H1 (cell line): ENCODE measurements at regions not wholly inside any gene's neighbourhood (a gene's known extent, or its start where the extent isn't known, plus 50 kb on each side); places are given as distances from the start of the nearest gene placed in this dataset.

Experiments used
- CTCF ChIP-seq, 3 experiments: IDR thresholded peaks; 1 replicate in 2 of 3; 2 replicates in 1 of 3; pipeline versions ENCODE4 v1.5.1 to v1.6.1; 2011; ENCODE audit warnings: low read length in 3 of 3, mild to moderate bottlenecking in 3 of 3, inconsistent platforms in 2 of 3, low read depth in 1 of 3, moderate library complexity in 1 of 3; ENCODE audit not compliant: insufficient read depth in 1 of 3; ENCODE audit errors: control extremely low read depth in 1 of 3
- EP300 ChIP-seq, 2 experiments: IDR thresholded peaks; 1 replicate in 1 of 2; 2 replicates in 1 of 2; pipeline ENCODE4 v1.6.1; 2011 to 2012; ENCODE audit warnings: low read depth in 2 of 2, low read length in 2 of 2, mild to moderate bottlenecking in 2 of 2, borderline replicate concordance in 1 of 2, inconsistent platforms in 1 of 2, moderate library complexity in 1 of 2
- POLR2A ChIP-seq, 2 experiments: IDR thresholded peaks; 1 replicate in 1 of 2; 2 replicates in 1 of 2; pipeline ENCODE4 v1.6.1; 2011; ENCODE audit warnings: low read depth in 2 of 2, low read length in 2 of 2, mild to moderate bottlenecking in 2 of 2; ENCODE audit errors: control extremely low read depth in 1 of 2
- POLR2AphosphoS5 ChIP-seq: IDR thresholded peaks from 2 replicates; pipeline ENCODE4 v1.6.1; 2011; ENCODE audit warnings: low read depth, low read length
- RFX5 ChIP-seq: IDR thresholded peaks from 2 replicates; pipeline ENCODE4 v1.6.1; 2011; ENCODE audit warnings: low read depth, low read length, improper control_type of control experiment, borderline replicate concordance
- SIN3A ChIP-seq, 2 experiments: IDR thresholded peaks in 1 of 2; conservative IDR thresholded peaks in 1 of 2; 2 replicates each; pipeline ENCODE4 v1.6.1; 2011 to 2012; ENCODE audit warnings: low read length in 2 of 2, improper control_type of control experiment in 1 of 2, low read depth in 1 of 2, mild to moderate bottlenecking in 1 of 2
- SP1 ChIP-seq: IDR thresholded peaks from 2 replicates; pipeline ENCODE4 v1.6.1; 2011; ENCODE audit warnings: low read depth, low read length
- SP2 ChIP-seq: IDR thresholded peaks from 2 replicates; pipeline ENCODE4 v1.6.1; 2012; ENCODE audit warnings: mild to moderate bottlenecking, low read length, inconsistent platforms
- SRF ChIP-seq: IDR thresholded peaks from 2 replicates; pipeline ENCODE4 v1.6.1; 2011; ENCODE audit warnings: mild to moderate bottlenecking, low read depth, low read length, moderate library complexity
- TEAD4 ChIP-seq: IDR thresholded peaks from 2 replicates; pipeline ENCODE4 v1.6.1; 2012; ENCODE audit warnings: low read depth, low read length, inconsistent platforms, mixed read lengths
- USF2 ChIP-seq: IDR thresholded peaks from 2 replicates; pipeline ENCODE4 v1.6.1; 2011; ENCODE audit warnings: low read length, improper control_type of control experiment

- TF ChIP-seq POLR2A (IDR thresholded peaks at IDR 0.05; ENCODE audit: control extremely low read depth in 1 of 2, low read depth in 2 of 2, low read length in 2 of 2) (no peak), POLR2AphosphoS5 (no peak), USF2 (no peak), RFX5 (no peak), SRF (no peak), SP2 (no peak), EP300 (IDR thresholded peaks at IDR 0.05; ENCODE audit: borderline replicate concordance in 1 of 2, low read depth in 2 of 2, low read length in 2 of 2) (no peak), CTCF (IDR thresholded peaks at IDR 0.05; ENCODE audit: control extremely low read depth in 1 of 3, insufficient read depth in 1 of 3, low read depth in 1 of 3, low read length in 3 of 3) (no peak), TEAD4 (no peak), SIN3A (conservative IDR thresholded peaks at IDR 0.05 in 1 of 2, IDR thresholded peaks at IDR 0.05 in 1 of 2; ENCODE audit: low read depth in 1 of 2, low read length in 2 of 2) (no peak), SP1 (no peak)
Measured at GRCh38 chr10:65827359-65827758, 1098.5 kb upstream of the LRRTM3 start.
